ENCODE measurements at regions not wholly inside any gene's neighbourhood (a gene's known extent, or its start where the extent isn't known, plus 50 kb on each side); places are given as distances from the start of the nearest gene placed in this dataset.

DNA sequence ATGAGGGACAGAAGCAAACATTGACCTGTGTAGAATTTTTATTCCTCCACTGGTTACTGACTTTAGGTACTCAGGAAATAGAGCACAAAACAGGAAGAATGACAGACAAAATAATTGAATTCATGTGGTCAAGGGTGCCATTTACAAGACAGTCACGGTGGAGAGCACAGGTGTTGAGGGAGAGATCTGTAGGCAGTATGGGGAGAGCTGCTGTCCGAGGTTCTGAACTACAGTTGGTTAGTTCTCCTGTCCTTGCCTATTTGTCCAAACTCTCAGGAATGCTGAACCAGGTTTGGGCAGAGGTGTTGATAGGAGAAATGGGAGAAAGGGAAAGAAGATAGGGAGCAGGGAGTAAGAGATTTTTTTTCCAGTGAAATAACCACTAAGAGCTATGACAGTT, 178.5 kb upstream of the ZBTB20 start:
- no peak for DNase-seq (ENCODE audit: low spot score)

GRCh38 chr3:115330430-115330829, 183.3 kb upstream of the ZBTB20 start:
- DNase-seq (ENCODE audit: low spot score), result peak; percentile 61

GRCh38 chr3:115332998-115333397, 185.9 kb upstream of the ZBTB20 start:
- DNase-seq (ENCODE audit: low spot score), result no peak

GRCh38 chr3:115336836-115337235, 189.7 kb upstream of the ZBTB20 start:
- DNase-seq (ENCODE audit: low spot score), result no peak

- no peak for DNase-seq (ENCODE audit: low spot score)
Observed at GRCh38 chr3:115340586-115340985, 193.5 kb upstream of the ZBTB20 start.

DNA sequence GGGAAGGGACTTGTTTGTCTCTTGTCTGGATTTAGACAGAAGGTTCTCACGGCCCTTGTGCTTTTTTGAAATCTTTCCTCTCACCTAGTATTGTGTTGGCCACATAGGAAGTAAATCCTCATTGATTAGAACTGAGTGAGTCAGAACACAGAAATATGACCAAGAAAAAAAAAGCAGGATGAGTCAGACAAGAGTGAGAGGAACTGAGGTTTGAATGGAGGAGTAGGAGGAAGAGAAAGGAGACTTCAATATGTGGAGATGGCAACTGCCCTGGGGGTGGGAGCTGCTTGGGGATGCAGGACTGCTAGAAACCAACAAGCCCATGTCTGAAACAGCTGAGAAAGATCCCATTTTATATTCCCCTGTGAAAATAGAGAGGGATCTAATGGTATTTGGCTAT, 194.1 kb upstream of the ZBTB20 start:
- DNase-seq (ENCODE audit: low spot score), result peak; percentile 91

DNA sequence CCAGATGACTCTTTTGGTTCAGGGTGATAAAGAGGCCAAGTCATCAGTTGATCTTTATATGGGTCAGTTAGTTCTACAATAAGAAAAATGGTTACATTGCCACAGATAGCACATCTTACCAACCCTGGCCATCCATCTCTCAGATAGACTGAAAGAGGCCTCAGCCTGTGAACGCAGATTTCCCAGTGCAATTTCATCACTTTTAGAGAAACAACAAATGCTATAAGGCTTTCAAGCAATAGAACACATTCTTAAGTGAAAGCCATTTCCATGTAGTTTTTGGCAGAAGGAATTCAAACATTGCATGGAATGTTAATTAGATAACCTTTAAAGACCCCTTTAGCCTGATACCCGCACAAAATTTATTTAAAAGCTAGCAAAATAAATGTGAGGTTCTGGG, 200.6 kb upstream of the ZBTB20 start:
- no peak for DNase-seq (ENCODE audit: low spot score)

GRCh38 chr3:115348412-115348811, 201.3 kb upstream of the ZBTB20 start:
- no peak for DNase-seq (ENCODE audit: low spot score)

DNA sequence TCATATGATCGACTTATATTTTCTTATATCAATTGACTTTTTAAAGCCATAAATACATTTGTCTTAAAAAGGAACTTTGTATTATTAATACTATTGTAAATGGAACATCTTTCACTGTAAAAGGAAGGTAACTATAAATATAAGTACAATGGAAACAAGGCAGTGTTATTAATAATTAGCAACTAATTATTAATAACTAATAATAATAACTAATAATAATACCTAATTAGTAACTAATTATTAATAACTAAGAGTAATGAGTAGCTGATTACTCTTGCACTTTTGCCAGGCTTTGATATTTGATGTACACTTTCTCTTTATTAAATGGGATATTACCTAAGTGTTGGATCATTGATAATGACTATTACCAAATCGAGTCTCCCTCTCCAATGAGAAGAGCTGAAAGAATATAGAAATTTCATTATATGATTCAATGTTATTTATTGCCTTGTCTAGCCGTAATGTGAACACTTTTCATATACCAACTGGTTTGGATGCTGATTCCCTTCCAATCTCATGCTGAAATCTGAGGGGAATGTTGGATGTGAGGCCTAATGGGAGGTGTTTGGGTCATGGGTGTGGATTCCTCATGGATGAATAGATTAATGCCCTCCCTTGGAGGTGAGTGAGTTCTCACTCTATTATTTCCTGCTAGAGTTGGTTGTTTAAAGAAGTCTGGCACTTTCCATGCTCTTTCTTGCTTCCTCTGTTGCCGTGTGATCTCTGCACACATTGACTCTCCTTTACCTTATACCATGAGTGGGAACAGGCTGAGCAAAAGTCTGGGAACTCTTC, 202.1 kb upstream of the ZBTB20 start:
- DNase-seq (ENCODE audit: low spot score), result no peak

GRCh38 chr3:115350606-115351005, 203.5 kb upstream of the ZBTB20 start:
- no peak for DNase-seq (ENCODE audit: low spot score)

DNA sequence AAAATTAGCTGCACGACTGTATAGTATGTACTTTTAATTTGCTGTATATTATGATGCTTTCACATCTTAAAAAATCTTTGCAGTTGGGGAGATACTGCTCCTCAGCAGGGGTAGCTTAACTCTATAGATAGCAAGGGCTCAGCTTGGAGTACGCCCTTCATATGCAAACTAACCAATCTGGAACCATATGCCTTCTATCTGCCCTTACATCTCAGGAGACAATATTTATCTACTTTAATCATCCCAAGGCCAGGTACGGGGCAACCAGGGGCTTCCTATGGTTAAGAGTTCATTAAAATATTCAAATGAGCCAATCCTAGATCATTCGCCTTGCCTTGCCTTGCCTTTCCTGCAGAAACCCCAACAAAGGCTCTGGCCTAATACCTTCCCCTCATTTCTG, 204.1 kb upstream of the ZBTB20 start:
- DNase-seq (ENCODE audit: low spot score), result no peak

- DNase-seq (ENCODE audit: low spot score), result no peak
Observed at GRCh38 chr3:115354010-115354409, 206.9 kb upstream of the ZBTB20 start.

GRCh38 chr3:115357456-115357855, 210.4 kb upstream of the ZBTB20 start:
- DNase-seq (ENCODE audit: low spot score), result no peak

DNA sequence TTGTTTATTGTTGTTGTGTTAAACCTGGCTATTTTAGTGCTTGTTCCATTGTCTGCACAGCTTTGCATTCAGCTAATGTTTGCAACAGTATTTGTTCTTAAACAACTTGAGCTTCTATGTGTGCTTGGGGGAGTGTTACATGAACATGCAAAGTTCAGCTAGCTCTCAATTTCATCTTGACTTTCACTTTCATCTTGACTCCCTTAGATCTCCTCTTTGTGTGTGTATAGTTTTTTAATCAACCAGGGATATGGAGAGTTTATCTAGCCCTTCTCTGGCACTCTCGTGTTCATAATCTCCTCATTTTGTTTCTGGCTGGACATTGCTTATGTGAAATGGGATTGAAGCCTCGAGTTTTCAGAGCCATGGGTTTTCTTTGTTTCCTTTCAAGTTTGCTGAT, 212.4 kb upstream of the ZBTB20 start:
- DNase-seq (ENCODE audit: low spot score), result no peak

DNA sequence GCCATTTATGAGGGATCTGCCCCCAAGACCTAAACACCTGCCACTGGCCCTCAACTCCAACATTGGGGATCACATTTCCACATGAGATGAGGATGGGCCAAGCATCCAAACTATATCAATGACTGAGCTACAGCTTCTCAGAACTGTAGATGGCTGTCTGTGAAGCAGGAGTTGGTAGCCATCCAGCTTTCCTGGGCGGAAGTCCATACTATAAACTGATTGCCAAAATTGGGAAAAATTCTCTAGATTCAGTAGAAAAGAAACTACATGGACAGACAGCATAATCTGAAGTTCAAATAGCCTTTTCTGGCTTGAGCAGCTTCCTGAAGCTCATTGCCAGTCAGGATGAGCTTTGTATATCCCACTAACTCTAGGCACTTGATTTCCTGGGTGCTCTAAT, 214.7 kb upstream of the ZBTB20 start:
- DNase-seq (ENCODE audit: low spot score), result no peak

GRCh38 chr3:115363071-115363470, 216.0 kb upstream of the ZBTB20 start:
- DNase-seq (ENCODE audit: low spot score), result peak; percentile 31

- DNase-seq (ENCODE audit: low spot score), result no peak
Observed at GRCh38 chr3:115369021-115369420, 221.9 kb upstream of the ZBTB20 start.

- DNase-seq (ENCODE audit: low spot score), result no peak
Observed at GRCh38 chr3:115375362-115375761, 228.3 kb upstream of the ZBTB20 start.

DNA sequence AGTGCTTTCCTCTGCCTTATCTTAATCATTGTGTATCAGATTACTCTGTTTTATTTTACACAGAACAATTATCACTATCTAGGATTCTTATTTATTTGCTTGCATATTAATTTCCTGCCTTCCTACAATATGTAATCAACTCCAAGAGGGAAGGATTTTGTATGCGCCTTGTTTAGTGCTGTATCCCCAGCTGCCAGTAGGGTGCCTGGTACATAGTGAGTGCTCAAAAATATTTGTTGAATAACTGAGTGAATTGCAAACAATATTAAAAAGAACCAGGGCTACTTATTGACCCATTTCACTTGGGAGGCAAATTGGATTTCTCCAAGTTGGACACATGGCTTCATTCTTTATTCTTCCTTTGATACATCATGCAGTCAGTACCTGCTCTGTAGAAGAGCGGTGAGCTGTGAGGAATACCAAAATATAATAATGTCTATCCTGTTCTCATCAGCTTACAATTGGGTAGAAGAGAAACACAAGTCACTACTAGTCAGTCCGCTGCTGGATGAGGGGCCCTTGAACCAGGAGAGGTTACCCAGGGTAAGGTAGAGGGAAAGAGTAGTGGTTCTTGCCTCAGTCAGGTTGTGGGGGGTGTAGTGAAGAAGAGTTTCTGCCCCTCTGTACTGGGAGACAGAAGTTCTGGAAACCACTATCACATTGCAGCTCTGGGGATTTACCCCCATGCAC, 233.9 kb upstream of the ZBTB20 start:
- DNase-seq (ENCODE audit: low spot score), result no peak

- no peak for DNase-seq (ENCODE audit: low spot score)
Observed at GRCh38 chr3:115381573-115381912, 234.5 kb upstream of the ZBTB20 start.

- DNase-seq (ENCODE audit: low spot score), result no peak
Observed at GRCh38 chr3:115381931-115382330, 234.8 kb upstream of the ZBTB20 start.

DNA sequence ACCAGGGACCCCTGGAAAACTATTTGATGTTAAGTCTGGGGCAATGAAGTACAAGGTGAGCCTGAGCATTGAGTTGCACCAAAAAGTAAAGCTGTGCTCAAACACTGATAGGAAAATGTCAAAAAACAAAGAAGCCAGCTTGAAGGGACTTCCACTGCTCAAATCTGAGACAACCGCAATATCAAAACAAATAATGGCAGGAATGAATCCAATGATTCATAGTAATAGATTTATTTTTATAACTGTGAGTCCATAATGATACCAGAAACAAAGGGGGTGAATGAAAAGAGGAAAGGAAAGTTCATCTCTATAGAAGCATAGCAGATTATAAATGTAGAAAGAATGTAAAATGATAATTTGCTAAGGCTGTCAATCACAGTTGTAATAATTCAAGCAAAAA, 237.3 kb upstream of the ZBTB20 start:
- no peak for DNase-seq (ENCODE audit: low spot score)

DNA sequence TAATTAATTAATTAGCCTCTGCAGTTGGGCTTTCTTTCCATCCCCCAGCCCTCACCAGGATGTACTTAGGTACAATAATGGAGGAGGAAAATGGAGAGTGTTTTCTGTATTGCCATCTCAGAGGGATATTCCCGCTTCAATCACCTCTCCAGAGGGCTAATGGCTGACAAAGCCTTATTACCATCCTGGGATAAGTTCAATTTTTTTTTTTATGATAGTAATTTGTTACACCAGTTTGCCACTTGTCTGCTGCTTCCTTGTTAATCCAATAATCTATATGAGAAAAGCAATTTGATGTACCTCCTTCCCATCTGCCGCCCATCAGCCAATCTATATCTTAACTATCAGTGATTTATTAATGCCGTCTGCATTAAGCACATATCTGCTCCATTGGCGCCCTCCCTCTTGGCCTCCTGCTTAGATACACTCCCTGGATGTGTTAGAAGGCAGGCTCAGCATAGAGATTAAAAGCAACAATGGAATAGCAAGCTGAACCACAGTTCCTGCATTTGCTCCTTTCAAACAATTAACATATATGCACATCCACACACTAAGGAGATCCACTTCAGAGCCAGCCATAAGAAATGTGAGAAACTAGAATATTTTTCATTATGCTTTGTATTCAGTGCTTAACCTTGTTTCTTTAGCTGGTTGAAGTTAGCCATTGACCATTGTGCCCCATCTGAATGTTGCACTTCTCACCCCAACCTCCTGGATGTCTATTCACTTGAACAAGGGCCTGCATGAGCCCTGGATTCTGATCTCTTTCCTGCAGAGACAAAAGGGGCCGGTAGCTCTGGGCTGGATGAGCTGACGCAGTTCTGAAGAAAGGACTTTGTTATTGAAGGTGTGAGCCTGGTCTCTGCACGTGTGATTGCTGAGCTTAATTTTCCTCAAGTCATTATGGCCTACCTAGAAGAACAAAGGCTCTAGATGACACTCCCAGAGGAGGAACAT, 237.3 kb upstream of the GAP43 start:
- no peak for DNase-seq (ENCODE audit: low spot score)

Data from COLO829 (cell line).